ENCODE measurements at regions not wholly inside any gene's neighbourhood (a gene's known extent, or its start where the extent isn't known, plus 50 kb on each side); places are given as distances from the start of the nearest gene placed in this dataset.

GRCh38 chr2:237022533-237022932 is 63.2 kb upstream of the COPS8 start:
- TF ChIP-seq CTCF (IDR thresholded peaks at IDR 0.05), result peak in 2 of 12 donors; percentile 12 to 22
- no peak for TF ChIP-seq POLR2A (IDR thresholded peaks at IDR 0.05)
